ENCODE measurements at regions not wholly inside any gene's neighbourhood (a gene's known extent, or its start where the extent isn't known, plus 50 kb on each side); places are given as distances from the start of the nearest gene placed in this dataset.

DNA sequence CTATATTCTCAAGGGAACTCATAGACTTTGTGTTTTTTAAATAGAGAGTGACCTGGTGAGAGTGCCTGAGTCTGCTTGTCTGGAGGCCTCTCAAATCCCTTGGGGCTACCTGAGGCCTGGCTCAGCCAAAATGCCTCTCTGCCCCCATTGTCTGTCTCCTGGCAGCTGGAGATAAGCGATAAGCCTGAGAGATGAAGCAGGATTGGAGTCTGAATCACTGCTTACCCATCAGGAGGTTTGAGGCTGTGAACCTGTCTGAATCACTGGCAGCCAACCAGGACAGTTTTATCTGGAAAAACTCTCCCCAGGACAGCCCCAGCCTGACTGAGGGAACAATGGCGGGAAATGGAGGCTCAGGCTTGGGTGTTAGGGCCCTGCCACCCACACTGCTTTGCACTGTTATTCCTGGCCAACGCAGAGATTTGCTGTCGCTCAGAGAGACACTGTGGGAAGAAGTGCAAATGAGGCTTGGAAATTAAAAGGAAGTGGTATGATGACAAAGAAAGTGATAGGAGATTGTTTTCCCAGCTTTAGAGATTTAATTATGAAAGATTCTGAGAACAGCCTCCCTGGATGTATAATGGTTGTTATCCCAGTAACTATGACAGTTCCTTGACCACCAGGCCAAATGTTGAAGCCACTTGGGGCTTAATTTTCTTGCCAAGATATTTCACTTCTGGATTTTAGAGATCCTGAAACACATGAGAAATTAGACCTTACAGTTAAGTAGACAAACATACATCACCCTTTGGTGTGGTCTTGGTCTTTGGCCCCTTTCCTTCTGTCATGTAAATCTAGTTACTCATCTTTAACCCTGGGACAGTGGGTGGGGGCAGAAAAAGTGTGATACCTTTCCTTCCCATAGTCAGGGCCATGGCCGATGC, 102.1 kb downstream of the RASSF10 start:
- H3K36me3 Mint-ChIP-seq (ENCODE audit: low read depth): no peaks in the 10 kb centered on the region
- H3K9me3 Mint-ChIP-seq: no peaks in the 10 kb centered on the region
- CTCF ChIA-PET: no interaction called here
- peaks cover 18% of the 10 kb centered on the region for H3K4me1 Mint-ChIP-seq
- POLR2A ChIA-PET: no interaction called here
- no peak for DNase-seq
- peaks cover 14% of the 10 kb centered on the region for H3K27me3 Mint-ChIP-seq
- no peak overlapping the region for H3K27ac Mint-ChIP-seq
- H3K4me3 Mint-ChIP-seq: no peak overlapping the region

DNA sequence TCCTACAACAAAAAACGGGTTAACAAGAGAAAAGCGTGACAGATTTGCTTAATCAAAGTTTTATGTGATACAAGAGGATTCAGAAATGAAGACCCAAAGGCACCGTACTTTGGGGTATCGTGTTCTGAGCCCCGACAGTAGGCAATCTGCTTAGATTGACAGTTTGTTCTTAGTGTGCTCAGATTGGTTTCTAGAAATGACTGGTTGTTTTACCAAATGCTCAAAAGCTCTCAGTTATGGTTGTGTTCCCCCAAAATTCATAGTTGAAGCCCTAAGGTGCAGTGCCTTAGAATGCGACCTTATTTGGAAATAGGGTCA, 102.7 kb downstream of the RASSF10 start:
- ChIA-PET CTCF (no interaction called here), POLR2A (no interaction called here)
- no peak overlapping the region for H3K4me3 Mint-ChIP-seq
- H3K27ac Mint-ChIP-seq: no peak overlapping the region
- H3K36me3 Mint-ChIP-seq (ENCODE audit: low read depth): no peaks in the 10 kb centered on the region
- H3K4me1 Mint-ChIP-seq: peaks cover 18% of the 10 kb centered on the region
- H3K9me3 Mint-ChIP-seq: no peaks in the 10 kb centered on the region
- DNase-seq: no peak
- peaks cover 16% of the 10 kb centered on the region for H3K27me3 Mint-ChIP-seq

- no peak overlapping the region for H3K4me3 Mint-ChIP-seq
- no peaks in the 10 kb centered on the region for H3K9me3 Mint-ChIP-seq
- ChIA-PET POLR2A (no interaction called here), CTCF (no interaction called here)
- H3K27me3 Mint-ChIP-seq: peaks cover 32% of the 10 kb centered on the region
- no peak overlapping the region for H3K27ac Mint-ChIP-seq
- H3K4me1 Mint-ChIP-seq: peaks cover 18% of the 10 kb centered on the region
- DNase-seq: no peak
- no peaks in the 10 kb centered on the region for H3K36me3 Mint-ChIP-seq (ENCODE audit: low read depth)
Observed at GRCh38 chr11:13114566-13115379, 105.7 kb downstream of the RASSF10 start.

DNA sequence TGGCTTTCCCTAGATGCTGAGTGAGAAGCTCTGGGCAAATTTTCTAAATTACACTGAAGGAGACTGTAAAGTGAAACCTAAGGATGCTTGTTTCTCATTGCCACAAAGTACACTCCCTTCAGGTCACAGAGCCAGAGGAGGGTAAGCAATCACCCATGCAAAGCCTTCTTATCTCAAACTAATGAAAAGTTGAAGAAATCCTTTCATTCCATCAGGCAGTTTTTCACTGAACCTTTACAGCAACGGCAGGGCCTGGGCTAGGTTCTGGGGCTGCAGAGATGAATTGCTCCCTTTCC, 106.2 kb downstream of the RASSF10 start:
- DNase-seq: no peak
- Mint-ChIP-seq H3K9me3 (no peaks in the 10 kb centered on the region), H3K27me3 (peaks cover 34% of the 10 kb centered on the region), H3K27ac (no peak overlapping the region), H3K4me3 (no peak overlapping the region), H3K4me1 (peaks cover 18% of the 10 kb centered on the region), H3K36me3 (ENCODE audit: low read depth) (no peaks in the 10 kb centered on the region)
- POLR2A ChIA-PET: no interaction called here
- CTCF ChIA-PET: no interaction called here

GRCh38 chr11:13116491-13116890, 107.4 kb downstream of the RASSF10 start:
- Mint-ChIP-seq H3K4me3 (no peak overlapping the region), H3K9me3 (no peaks in the 10 kb centered on the region), H3K4me1 (peaks cover 17% of the 10 kb centered on the region), H3K27ac (no peak overlapping the region), H3K27me3 (peaks cover 35% of the 10 kb centered on the region), H3K36me3 (ENCODE audit: low read depth) (no peaks in the 10 kb centered on the region)
- ChIA-PET CTCF (no interaction called here), POLR2A (no interaction called here)
- DNase-seq: no peak

DNA sequence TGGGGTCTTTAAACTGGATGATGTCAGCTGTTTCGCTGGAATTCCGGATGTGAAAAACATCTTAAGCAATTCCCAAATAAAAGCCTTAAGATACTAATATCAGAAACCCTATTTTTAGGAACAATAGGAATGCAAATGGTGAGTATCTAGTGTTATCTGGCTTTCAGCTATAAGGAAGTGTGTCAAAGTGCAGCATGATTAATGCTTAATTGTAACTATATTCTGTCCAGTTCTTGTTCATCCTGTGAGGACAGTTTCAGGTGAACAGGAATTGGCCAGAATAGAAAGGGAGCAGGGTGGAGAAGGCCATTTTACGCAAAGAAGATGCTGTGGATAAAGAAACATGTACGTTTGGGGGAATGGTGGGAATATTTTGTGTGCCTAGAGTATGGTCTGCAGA, 108.2 kb downstream of the RASSF10 start:
- ChIA-PET POLR2A (no interaction called here), CTCF (no interaction called here)
- peaks cover 10% of the 10 kb centered on the region for H3K4me1 Mint-ChIP-seq
- H3K9me3 Mint-ChIP-seq: no peaks in the 10 kb centered on the region
- H3K36me3 Mint-ChIP-seq (ENCODE audit: low read depth): no peaks in the 10 kb centered on the region
- no peak overlapping the region for H3K27ac Mint-ChIP-seq
- H3K27me3 Mint-ChIP-seq: peaks cover 38% of the 10 kb centered on the region
- no peak for DNase-seq
- no peak overlapping the region for H3K4me3 Mint-ChIP-seq

DNA sequence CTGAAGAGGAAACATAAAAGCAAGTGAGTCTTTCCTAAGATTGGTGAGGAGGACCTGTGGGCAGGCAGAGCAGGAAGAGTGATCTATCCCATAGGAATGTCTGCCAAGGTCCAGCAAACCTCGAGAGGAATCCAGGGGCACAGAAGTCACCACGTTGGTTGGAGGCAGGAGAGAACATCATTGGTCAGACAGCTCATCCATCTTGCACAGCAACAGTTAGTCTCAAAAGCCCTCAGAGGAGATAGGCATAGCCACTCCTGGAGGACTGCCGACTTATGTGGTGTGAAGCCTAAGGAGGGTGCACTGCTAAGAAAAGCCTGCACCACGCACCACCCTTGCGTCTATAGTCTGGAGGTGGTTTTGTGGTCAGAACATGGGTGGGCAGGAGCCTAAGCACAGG, 109.1 kb downstream of the RASSF10 start:
- POLR2A ChIA-PET: no interaction called here
- no peaks in the 10 kb centered on the region for H3K36me3 Mint-ChIP-seq (ENCODE audit: low read depth)
- H3K4me3 Mint-ChIP-seq: no peak overlapping the region
- H3K4me1 Mint-ChIP-seq: peaks cover 3% of the 10 kb centered on the region
- no peak overlapping the region for H3K27ac Mint-ChIP-seq
- H3K9me3 Mint-ChIP-seq: no peaks in the 10 kb centered on the region
- no peak for DNase-seq
- CTCF ChIA-PET: no interaction called here
- H3K27me3 Mint-ChIP-seq: peaks cover 44% of the 10 kb centered on the region

DNA sequence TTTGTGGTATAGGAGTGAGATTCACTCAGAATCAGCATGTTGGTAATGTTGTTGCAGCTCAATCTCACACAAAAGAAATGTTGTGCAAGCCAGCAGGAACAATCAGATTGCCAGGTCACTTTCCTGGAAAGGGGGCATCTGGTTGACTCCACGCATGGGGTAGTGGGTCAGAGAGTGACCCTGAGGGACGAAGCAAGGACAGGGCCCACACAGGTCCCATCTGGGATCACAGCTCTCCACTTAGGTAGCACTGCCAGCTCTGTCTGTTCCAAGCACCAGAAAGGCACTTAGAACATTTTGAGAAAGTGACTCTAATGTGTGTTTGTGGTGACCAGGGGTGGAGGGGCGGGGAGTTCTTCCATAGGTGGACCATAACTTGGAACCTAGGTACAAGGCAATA, 109.5 kb downstream of the RASSF10 start:
- Mint-ChIP-seq H3K36me3 (ENCODE audit: low read depth) (no peaks in the 10 kb centered on the region), H3K4me3 (no peak overlapping the region), H3K27ac (no peak overlapping the region), H3K9me3 (no peaks in the 10 kb centered on the region), H3K4me1 (no peaks in the 10 kb centered on the region), H3K27me3 (peaks cover 46% of the 10 kb centered on the region)
- CTCF ChIA-PET: no interaction called here
- POLR2A ChIA-PET: no interaction called here
- DNase-seq: no peak

GRCh38 chr11:13119361-13119760, 110.2 kb downstream of the RASSF10 start:
- no peaks in the 10 kb centered on the region for H3K9me3 Mint-ChIP-seq
- H3K4me1 Mint-ChIP-seq: no peaks in the 10 kb centered on the region
- no peak overlapping the region for H3K4me3 Mint-ChIP-seq
- no peak for DNase-seq
- no peak overlapping the region for H3K27ac Mint-ChIP-seq
- H3K27me3 Mint-ChIP-seq: peaks cover 52% of the 10 kb centered on the region
- no peaks in the 10 kb centered on the region for H3K36me3 Mint-ChIP-seq (ENCODE audit: low read depth)
- POLR2A ChIA-PET: no interaction called here
- CTCF ChIA-PET: no interaction called here

DNA sequence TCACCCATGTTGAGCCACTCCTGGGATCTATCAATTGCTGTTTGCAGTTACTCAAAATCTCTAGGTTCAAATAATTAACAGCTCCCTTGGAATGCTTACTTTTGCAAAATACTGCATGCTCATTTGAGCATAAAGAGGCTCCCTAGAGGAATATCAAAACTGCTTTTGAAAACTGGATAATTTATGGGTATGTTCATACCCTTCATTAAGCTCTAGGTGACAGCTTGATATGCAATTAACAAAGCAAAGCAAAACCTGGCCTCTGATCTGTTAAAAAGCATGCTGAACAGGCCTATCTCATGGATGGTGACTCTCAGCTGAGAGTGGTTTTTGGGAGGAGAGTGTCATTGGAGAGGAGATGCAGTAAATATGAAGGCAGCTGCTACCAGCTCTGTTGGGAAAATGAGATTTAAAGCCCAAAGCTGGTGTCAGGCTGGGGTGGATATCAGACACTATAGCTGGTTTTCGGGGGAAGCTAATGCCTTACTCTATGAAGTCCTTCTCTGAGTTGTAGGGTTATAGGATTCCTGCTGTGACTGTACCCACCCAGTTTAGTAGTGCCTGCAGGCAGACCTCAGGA, 110.9 kb downstream of the RASSF10 start:
- peaks cover 55% of the 10 kb centered on the region for H3K27me3 Mint-ChIP-seq
- no peak overlapping the region for H3K27ac Mint-ChIP-seq
- no peaks in the 10 kb centered on the region for H3K9me3 Mint-ChIP-seq
- H3K36me3 Mint-ChIP-seq (ENCODE audit: low read depth): no peaks in the 10 kb centered on the region
- no peak for DNase-seq
- H3K4me1 Mint-ChIP-seq: no peaks in the 10 kb centered on the region
- H3K4me3 Mint-ChIP-seq: no peak overlapping the region
- POLR2A ChIA-PET: no interaction called here
- CTCF ChIA-PET: interaction anchor here (1.2 kb wide), 1 partner anchor 63 kb away, joined by 3 read pairs; no protein-coding TSS in a partner anchor

- no peak for DNase-seq
- no peaks in the 10 kb centered on the region for H3K9me3 Mint-ChIP-seq
- CTCF ChIA-PET: interaction anchor here (1.2 kb wide), 1 partner anchor 62 kb away, joined by 3 read pairs; no protein-coding TSS in a partner anchor
- no peaks in the 10 kb centered on the region for H3K36me3 Mint-ChIP-seq (ENCODE audit: low read depth)
- POLR2A ChIA-PET: no interaction called here
- no peak overlapping the region for H3K27ac Mint-ChIP-seq
- H3K27me3 Mint-ChIP-seq: peaks cover 55% of the 10 kb centered on the region
- no peak overlapping the region for H3K4me3 Mint-ChIP-seq
- no peaks in the 10 kb centered on the region for H3K4me1 Mint-ChIP-seq
Observed at GRCh38 chr11:13120691-13121090, 111.6 kb downstream of the RASSF10 start.

- Mint-ChIP-seq H3K4me1 (no peaks in the 10 kb centered on the region), H3K36me3 (ENCODE audit: low read depth) (no peaks in the 10 kb centered on the region), H3K27me3 (peaks cover 37% of the 10 kb centered on the region), H3K27ac (no peak overlapping the region), H3K4me3 (no peak overlapping the region), H3K9me3 (no peaks in the 10 kb centered on the region)
- POLR2A ChIA-PET: no interaction called here
- CTCF ChIA-PET: no interaction called here
- DNase-seq: no peak
Observed at GRCh38 chr11:13126430-13126829, 117.3 kb downstream of the RASSF10 start.

GRCh38 chr11:13127161-13127560, 118.0 kb downstream of the RASSF10 start:
- Mint-ChIP-seq H3K9me3 (no peaks in the 10 kb centered on the region), H3K27ac (no peak overlapping the region), H3K4me1 (no peaks in the 10 kb centered on the region), H3K27me3 (peaks cover 37% of the 10 kb centered on the region), H3K4me3 (no peak overlapping the region), H3K36me3 (ENCODE audit: low read depth) (no peaks in the 10 kb centered on the region)
- CTCF ChIA-PET: interaction anchor here (0.6 kb wide), 1 partner anchor 797 kb away, joined by 3 read pairs; no protein-coding TSS in a partner anchor
- POLR2A ChIA-PET: no interaction called here
- DNase-seq: no peak

DNA sequence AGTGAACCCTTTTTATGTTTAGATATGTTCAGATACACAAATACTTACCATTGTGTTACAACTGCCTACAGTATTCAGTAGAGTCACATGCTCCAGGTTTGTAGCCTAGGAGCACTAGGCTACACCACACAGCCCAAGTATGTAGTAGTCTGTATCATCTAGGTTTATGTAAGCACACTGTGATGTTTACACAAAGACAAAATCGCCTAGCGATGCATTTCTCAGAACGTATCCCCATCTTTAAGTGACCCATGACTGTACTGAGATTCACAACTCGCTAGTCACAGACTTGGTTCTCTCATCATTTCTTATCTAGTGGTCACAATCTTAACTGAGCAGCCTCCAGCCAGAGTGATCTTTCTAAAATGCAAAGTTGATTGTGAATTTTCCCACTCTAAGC, 119.2 kb downstream of the RASSF10 start:
- peaks cover 3% of the 10 kb centered on the region for H3K4me1 Mint-ChIP-seq
- H3K27me3 Mint-ChIP-seq: peaks cover 33% of the 10 kb centered on the region
- no peaks in the 10 kb centered on the region for H3K9me3 Mint-ChIP-seq
- DNase-seq: no peak
- POLR2A ChIA-PET: no interaction called here
- H3K27ac Mint-ChIP-seq: no peak overlapping the region
- CTCF ChIA-PET: no interaction called here
- no peak overlapping the region for H3K4me3 Mint-ChIP-seq
- H3K36me3 Mint-ChIP-seq (ENCODE audit: low read depth): no peaks in the 10 kb centered on the region

All from activated CD4-positive, alpha-beta memory T cell treated with anti-CD3 and anti-CD28 coated beads, Interleukin-2, amount 10 ng/mL, durations not matched to agents 7 days and 5 days (primary cell).